Activated T-cell treated with anti-CD3 and anti-CD28 coated beads, Interleukin-2, amount 50 U/mL, for 72 hours (primary cell): ENCODE measurements at regions not wholly inside any gene's neighbourhood (a gene's known extent, or its start where the extent isn't known, plus 50 kb on each side); places are given as distances from the start of the nearest gene placed in this dataset.

ENCODE experiments used
- ATAC-seq, 2 donors: fragments of 150-1000 bp; cut with Tn5 transposase; replicated peaks in 1 of 2; 2 replicates each; pipeline ENCODE4 v1.10.0; 2021; ENCODE audit warnings: moderate library complexity in 2 of 2, mild to moderate bottlenecking in 1 of 2
- DNase-seq, 2 donors: peaks; one replicate each; pipeline ENCODE4 v3.0.0; 2021 to 2022; ENCODE audit warnings: mixed read lengths in 1 of 2
- H3K27ac Mint-ChIP-seq: one replicate; pipeline ENCODE4 v1.8.0; 2022; ENCODE audit warnings: mild to moderate bottlenecking, moderate library complexity, mixed read lengths
- H3K27me3 Mint-ChIP-seq: one replicate; pipeline ENCODE4 v1.8.0; 2022; ENCODE audit warnings: low read depth, mixed read lengths
- H3K36me3 Mint-ChIP-seq, 2 donors: one replicate each; pipeline ENCODE4 v1.8.0; 2022; ENCODE audit warnings: mixed read lengths in 2 of 2, mild to moderate bottlenecking in 1 of 2; ENCODE audit not compliant: insufficient read depth in 2 of 2
- H3K4me1 Mint-ChIP-seq: one replicate; pipeline ENCODE4 v1.8.0; 2022; ENCODE audit warnings: low read depth, mixed read lengths
- H3K4me3 Mint-ChIP-seq, 2 donors: one replicate each; pipeline ENCODE4 v1.8.0; 2022; ENCODE audit warnings: mild to moderate bottlenecking in 2 of 2, mixed read lengths in 2 of 2, moderate library complexity in 2 of 2
- H3K9me3 Mint-ChIP-seq, 2 donors: one replicate each; pipeline ENCODE4 v1.8.0; 2022; ENCODE audit warnings: mixed read lengths in 2 of 2

- Mint-ChIP-seq H3K4me1 (no peaks in the 10 kb centered on the region), H3K4me3 (no peak overlapping the region), H3K36me3 (no peaks in the 10 kb centered on the region), H3K27me3 (no peaks in the 10 kb centered on the region), H3K9me3 (no peaks in the 10 kb centered on the region), H3K27ac (no peak overlapping the region)
- DNase-seq, result no peak
- no peak for ATAC-seq
Observed at GRCh38 chr2:240304746-240305161, 130.7 kb upstream of the GPC1 start.

- ATAC-seq (no peak), DNase-seq (no peak)
- no peak overlapping the region for H3K27ac Mint-ChIP-seq
- H3K27me3 Mint-ChIP-seq, result no peaks in the 10 kb centered on the region
- H3K4me3 Mint-ChIP-seq, result no peak overlapping the region
- H3K36me3 Mint-ChIP-seq, result no peaks in the 10 kb centered on the region
- H3K4me1 Mint-ChIP-seq, result no peaks in the 10 kb centered on the region
- no peaks in the 10 kb centered on the region for H3K9me3 Mint-ChIP-seq
Observed at GRCh38 chr2:240305369-240305962, 130.0 kb upstream of the GPC1 start.

GRCh38 chr2:240306185-240306584 lies 129.3 kb upstream of the GPC1 start:
- ATAC-seq, result no peak
- Mint-ChIP-seq H3K9me3 (no peaks in the 10 kb centered on the region), H3K27me3 (no peaks in the 10 kb centered on the region), H3K27ac (no peak overlapping the region), H3K36me3 (no peaks in the 10 kb centered on the region), H3K4me1 (no peaks in the 10 kb centered on the region), H3K4me3 (no peak overlapping the region)
- DNase-seq, result no peak

- ATAC-seq (no peak), DNase-seq (no peak)
- no peaks in the 10 kb centered on the region for H3K4me1 Mint-ChIP-seq
- no peaks in the 10 kb centered on the region for H3K9me3 Mint-ChIP-seq
- no peak overlapping the region for H3K4me3 Mint-ChIP-seq
- H3K27ac Mint-ChIP-seq, result no peak overlapping the region
- no peaks in the 10 kb centered on the region for H3K36me3 Mint-ChIP-seq
- no peaks in the 10 kb centered on the region for H3K27me3 Mint-ChIP-seq
Observed at GRCh38 chr2:240308111-240308651, 127.3 kb upstream of the GPC1 start.

GRCh38 chr2:240309214-240309613 lies 126.2 kb upstream of the GPC1 start:
- Mint-ChIP-seq H3K27ac (no peak overlapping the region), H3K27me3 (no peaks in the 10 kb centered on the region), H3K4me3 (no peak overlapping the region), H3K9me3 (no peaks in the 10 kb centered on the region), H3K4me1 (no peaks in the 10 kb centered on the region), H3K36me3 (no peaks in the 10 kb centered on the region)
- DNase-seq (no peak), ATAC-seq (no peak)

GRCh38 chr2:240310201-240310600 lies 125.3 kb upstream of the GPC1 start:
- DNase-seq, result no peak
- no peak overlapping the region for H3K27ac Mint-ChIP-seq
- peaks cover 5% of the 10 kb centered on the region for H3K27me3 Mint-ChIP-seq
- no peaks in the 10 kb centered on the region for H3K36me3 Mint-ChIP-seq
- H3K4me1 Mint-ChIP-seq, result no peaks in the 10 kb centered on the region
- H3K9me3 Mint-ChIP-seq, result no peaks in the 10 kb centered on the region
- no peak for ATAC-seq
- no peak overlapping the region for H3K4me3 Mint-ChIP-seq

- DNase-seq (no peak), ATAC-seq (no peak)
- no peak overlapping the region for H3K4me3 Mint-ChIP-seq
- H3K9me3 Mint-ChIP-seq, result no peaks in the 10 kb centered on the region
- H3K27ac Mint-ChIP-seq, result no peak overlapping the region
- H3K4me1 Mint-ChIP-seq, result no peaks in the 10 kb centered on the region
- no peaks in the 10 kb centered on the region for H3K36me3 Mint-ChIP-seq
- peaks cover 5% of the 10 kb centered on the region for H3K27me3 Mint-ChIP-seq
Observed at GRCh38 chr2:240310645-240311044, 124.8 kb upstream of the GPC1 start.

- no peaks in the 10 kb centered on the region for H3K4me1 Mint-ChIP-seq
- DNase-seq, result no peak
- ATAC-seq, result no peak
- H3K9me3 Mint-ChIP-seq, result no peaks in the 10 kb centered on the region
- H3K27me3 Mint-ChIP-seq, result peaks cover 11% of the 10 kb centered on the region
- H3K36me3 Mint-ChIP-seq, result no peaks in the 10 kb centered on the region
- H3K27ac Mint-ChIP-seq, result no peak overlapping the region
- no peak overlapping the region for H3K4me3 Mint-ChIP-seq
Observed at GRCh38 chr2:240311821-240312220, 123.6 kb upstream of the GPC1 start.

- Mint-ChIP-seq H3K27ac (no peak overlapping the region), H3K36me3 (no peaks in the 10 kb centered on the region), H3K4me1 (no peaks in the 10 kb centered on the region), H3K9me3 (no peaks in the 10 kb centered on the region), H3K4me3 (no peak overlapping the region), H3K27me3 (peaks cover 22% of the 10 kb centered on the region)
- ATAC-seq (no peak), DNase-seq (no peak)
Observed at GRCh38 chr2:240319221-240319854, 116.1 kb upstream of the GPC1 start.

- Mint-ChIP-seq H3K27me3 (peaks cover 18% of the 10 kb centered on the region), H3K36me3 (no peaks in the 10 kb centered on the region), H3K4me1 (no peaks in the 10 kb centered on the region), H3K27ac (no peak overlapping the region), H3K9me3 (no peaks in the 10 kb centered on the region), H3K4me3 (no peak overlapping the region)
- ATAC-seq (no peak), DNase-seq (no peak)
Observed at GRCh38 chr2:240319855-240320203, 115.6 kb upstream of the GPC1 start.

GRCh38 chr2:240320204-240320993 lies 115.1 kb upstream of the GPC1 start:
- DNase-seq (no peak), ATAC-seq (peak in 1 of 2 donors; percentile 17)
- H3K9me3 Mint-ChIP-seq, result no peaks in the 10 kb centered on the region
- no peak overlapping the region for H3K4me3 Mint-ChIP-seq
- no peak overlapping the region for H3K27ac Mint-ChIP-seq
- H3K4me1 Mint-ChIP-seq, result no peaks in the 10 kb centered on the region
- H3K27me3 Mint-ChIP-seq, result peaks cover 18% of the 10 kb centered on the region
- H3K36me3 Mint-ChIP-seq, result no peaks in the 10 kb centered on the region

- no peak for ATAC-seq
- no peak overlapping the region for H3K27ac Mint-ChIP-seq
Observed at GRCh38 chr2:240322231-240322955, 113.1 kb upstream of the GPC1 start.

GRCh38 chr2:240322991-240323390 lies 112.5 kb upstream of the GPC1 start:
- Mint-ChIP-seq H3K27me3 (peaks cover 5% of the 10 kb centered on the region), H3K36me3 (no peaks in the 10 kb centered on the region), H3K4me3 (no peak overlapping the region), H3K4me1 (no peaks in the 10 kb centered on the region), H3K27ac (no peak overlapping the region), H3K9me3 (no peaks in the 10 kb centered on the region)
- DNase-seq, result no peak
- ATAC-seq, result no peak

More at GRCh38 chr2:240322231-240322955, 113.1 kb upstream of the GPC1 start:
- no peak for DNase-seq
- no peaks in the 10 kb centered on the region for H3K4me1 Mint-ChIP-seq
- H3K27me3 Mint-ChIP-seq, result peaks cover 7% of the 10 kb centered on the region
- H3K36me3 Mint-ChIP-seq, result no peaks in the 10 kb centered on the region
- no peak overlapping the region for H3K4me3 Mint-ChIP-seq
- H3K9me3 Mint-ChIP-seq, result no peaks in the 10 kb centered on the region
